ENCODE measurements at regions not wholly inside any gene's neighbourhood (a gene's known extent, or its start where the extent isn't known, plus 50 kb on each side); places are given as distances from the start of the nearest gene placed in this dataset.
A peak's percentile ranks its signal among the peaks of the same experiment; 100 is the strongest.

- Mint-ChIP-seq H3K9me3 (peaks cover 3% of the 10 kb centered on the region), H3K36me3 (no peaks in the 10 kb centered on the region), H3K4me1 (no peaks in the 10 kb centered on the region), H3K27ac (no peak overlapping the region), H3K4me3 (no peak overlapping the region), H3K27me3 (ENCODE audit: insufficient read depth, low read depth) (no peaks in the 10 kb centered on the region)
- Histone ChIP-seq H3K27ac (no peak overlapping the region), H2AFZ (replicated peaks) (no peak overlapping the region), H4K20me1 (ENCODE audit: low read depth) (no peaks in the 10 kb centered on the region), H3K27me3 (no peaks in the 10 kb centered on the region), H3K4me2 (no peak overlapping the region), H3K4me3 (no peak overlapping the region), H3K36me3 (no peaks in the 10 kb centered on the region), H3F3A (ENCODE audit: low read depth) (no peaks in the 10 kb centered on the region), H3K9me3 (ENCODE audit: low read depth) (peaks cover 4% of the 10 kb centered on the region), H3K79me2 (ENCODE audit: low read depth) (no peaks in the 10 kb centered on the region), H3K4me1 (no peaks in the 10 kb centered on the region), H3K9ac (no peak overlapping the region)
- TF ChIP-seq EZH2 (IDR thresholded peaks at IDR 0.05) (no peak), CTCF (IDR thresholded peaks at IDR 0.05) (no peak)
- no peak for DNase-seq (ENCODE audit: low spot score)
Measured at GRCh38 chrX:149145845-149146285, 359.2 kb downstream of the IDS start.

GRCh38 chrX:149131774-149132173 lies 373.3 kb downstream of the IDS start:
- H3K9ac ChIP-seq: no peak overlapping the region
- no peaks in the 10 kb centered on the region for H3K9me3 ChIP-seq (ENCODE audit: low read depth)
- H2AFZ ChIP-seq (replicated peaks): no peak overlapping the region
- H3K27ac Mint-ChIP-seq: no peak overlapping the region
- no peaks in the 10 kb centered on the region for H3F3A ChIP-seq (ENCODE audit: low read depth)
- H3K27me3 Mint-ChIP-seq (ENCODE audit: insufficient read depth, low read depth): no peaks in the 10 kb centered on the region
- no peak overlapping the region for H3K4me3 Mint-ChIP-seq
- no peak overlapping the region for H3K4me2 ChIP-seq
- no peaks in the 10 kb centered on the region for H3K27me3 ChIP-seq
- no peaks in the 10 kb centered on the region for H3K4me1 ChIP-seq
- no peaks in the 10 kb centered on the region for H4K20me1 ChIP-seq (ENCODE audit: low read depth)
- H3K9me3 Mint-ChIP-seq: no peaks in the 10 kb centered on the region
- no peak for DNase-seq (ENCODE audit: low spot score)
- H3K79me2 ChIP-seq (ENCODE audit: low read depth): no peaks in the 10 kb centered on the region
- no peak overlapping the region for H3K4me3 ChIP-seq
- TF ChIP-seq EZH2phosphoT487 (IDR thresholded peaks at IDR 0.05) (no peak), CTCF (IDR thresholded peaks at IDR 0.05) (no peak), EZH2 (IDR thresholded peaks at IDR 0.05) (no peak)
- H3K36me3 ChIP-seq: no peaks in the 10 kb centered on the region
- H3K4me1 Mint-ChIP-seq: no peaks in the 10 kb centered on the region
- H3K27ac ChIP-seq: no peak overlapping the region
- H3K36me3 Mint-ChIP-seq: no peaks in the 10 kb centered on the region

- Histone ChIP-seq H2AFZ (replicated peaks) (no peak overlapping the region), H3K27me3 (no peaks in the 10 kb centered on the region), H3K27ac (no peak overlapping the region), H3K36me3 (no peaks in the 10 kb centered on the region), H3K4me1 (no peaks in the 10 kb centered on the region), H3K79me2 (ENCODE audit: low read depth) (no peaks in the 10 kb centered on the region), H4K20me1 (ENCODE audit: low read depth) (no peaks in the 10 kb centered on the region), H3K4me3 (no peak overlapping the region), H3K4me2 (no peak overlapping the region), H3K9me3 (ENCODE audit: low read depth) (no peaks in the 10 kb centered on the region), H3F3A (ENCODE audit: low read depth) (no peaks in the 10 kb centered on the region), H3K9ac (no peak overlapping the region)
- DNase-seq (ENCODE audit: low spot score): no peak
- Mint-ChIP-seq H3K4me3 (no peak overlapping the region), H3K36me3 (no peaks in the 10 kb centered on the region), H3K27ac (peak overlapping the region; percentile 17), H3K27me3 (ENCODE audit: insufficient read depth, low read depth) (no peaks in the 10 kb centered on the region), H3K4me1 (no peaks in the 10 kb centered on the region), H3K9me3 (no peaks in the 10 kb centered on the region)
- no peak for TF ChIP-seq EZH2 (IDR thresholded peaks at IDR 0.05)
- no peak for TF ChIP-seq CTCF (IDR thresholded peaks at IDR 0.05)
- TF ChIP-seq EZH2phosphoT487 (IDR thresholded peaks at IDR 0.05): no peak
Measured at GRCh38 chrX:149129767-149130166, 375.3 kb downstream of the IDS start.

All from neural progenitor cell (in vitro differentiated cells).